Loucy (cell line): ENCODE measurements at regions not wholly inside any gene's neighbourhood (a gene's known extent, or its start where the extent isn't known, plus 50 kb on each side); places are given as distances from the start of the nearest gene placed in this dataset.

Experiments used
- EZH2phosphoT487 ChIP-seq: fragments of 200-600 bp; IDR thresholded peaks from 2 replicates; pipeline ENCODE4 v1.6.1; 2018; ENCODE audit warnings: antibody characterized with exemption, mild to moderate bottlenecking, moderate library complexity, borderline replicate concordance
- TF ChIP-seq, protein P1 (sequence below): fragments of 200-600 bp; sonication (generic); conservative IDR thresholded peaks from 2 replicates; pipeline ENCODE4 v1.5.1; 2014; ENCODE audit warnings: mild to moderate bottlenecking, antibody characterized with exemption, low read length

DNA sequence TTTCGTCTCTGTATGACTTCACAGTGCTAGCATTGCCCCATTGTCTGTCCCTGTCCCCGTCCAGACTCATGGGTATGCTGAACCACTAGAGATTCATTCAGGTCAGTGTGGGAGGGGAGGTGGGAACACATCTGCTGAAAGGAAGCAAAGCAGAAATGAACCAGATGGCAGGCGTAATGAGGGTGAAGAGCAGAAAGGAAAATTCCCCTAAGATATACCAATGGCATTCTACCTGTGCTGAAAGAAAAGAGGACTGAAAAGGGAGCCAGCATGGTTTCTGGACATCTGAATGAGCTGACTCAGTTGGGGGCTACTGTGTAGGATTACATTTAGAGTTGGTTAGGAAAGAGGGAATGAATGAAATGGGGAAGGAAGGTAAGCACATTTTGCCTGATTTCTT lies 678.7 kb downstream of the MAT2B start:
- TF ChIP-seq, protein P1, sequence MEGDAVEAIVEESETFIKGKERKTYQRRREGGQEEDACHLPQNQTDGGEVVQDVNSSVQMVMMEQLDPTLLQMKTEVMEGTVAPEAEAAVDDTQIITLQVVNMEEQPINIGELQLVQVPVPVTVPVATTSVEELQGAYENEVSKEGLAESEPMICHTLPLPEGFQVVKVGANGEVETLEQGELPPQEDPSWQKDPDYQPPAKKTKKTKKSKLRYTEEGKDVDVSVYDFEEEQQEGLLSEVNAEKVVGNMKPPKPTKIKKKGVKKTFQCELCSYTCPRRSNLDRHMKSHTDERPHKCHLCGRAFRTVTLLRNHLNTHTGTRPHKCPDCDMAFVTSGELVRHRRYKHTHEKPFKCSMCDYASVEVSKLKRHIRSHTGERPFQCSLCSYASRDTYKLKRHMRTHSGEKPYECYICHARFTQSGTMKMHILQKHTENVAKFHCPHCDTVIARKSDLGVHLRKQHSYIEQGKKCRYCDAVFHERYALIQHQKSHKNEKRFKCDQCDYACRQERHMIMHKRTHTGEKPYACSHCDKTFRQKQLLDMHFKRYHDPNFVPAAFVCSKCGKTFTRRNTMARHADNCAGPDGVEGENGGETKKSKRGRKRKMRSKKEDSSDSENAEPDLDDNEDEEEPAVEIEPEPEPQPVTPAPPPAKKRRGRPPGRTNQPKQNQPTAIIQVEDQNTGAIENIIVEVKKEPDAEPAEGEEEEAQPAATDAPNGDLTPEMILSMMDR, result no peak
- TF ChIP-seq EZH2phosphoT487, result no peak
